SK-N-MC (cell line): ENCODE measurements at regions not wholly inside any gene's neighbourhood (a gene's known extent, or its start where the extent isn't known, plus 50 kb on each side); places are given as distances from the start of the nearest gene placed in this dataset.
"Not testable (repeated sequence)": the region's sequence is repeated elsewhere in the genome, so short reads cannot be mapped to it uniquely, and the experiment has no call there.

Experiments used
- DNase-seq: peaks from one replicate; pipeline ENCODE4 v3.0.0-alpha.2; 2011; ENCODE audit warnings: low read depth, low spot score
- H3K27ac ChIP-seq: fragments of 200-600 bp; sonication (generic); 2 replicates; pipeline ENCODE4 v1.5.1; 2016; ENCODE audit warnings: mixed run types
- H3K36me3 ChIP-seq: fragments of 200-600 bp; sonication (generic); 2 replicates; pipeline ENCODE4 v1.6.1; 2017; ENCODE audit warnings: antibody characterized with exemption, low read length, mixed read lengths; ENCODE audit not compliant: insufficient read depth
- H3K4me3 ChIP-seq: fragments of 200-600 bp; sonication (generic); 2 replicates; pipeline ENCODE4 v1.5.1; 2016
- H3K9ac ChIP-seq: fragments of 200-600 bp; sonication (generic); 2 replicates; pipeline ENCODE4 v1.8.0; 2017; ENCODE audit warnings: mixed run types, mixed read lengths; ENCODE audit not compliant: insufficient read length
- H3K9me3 ChIP-seq: fragments of 200-600 bp; sonication (generic); 2 replicates; pipeline ENCODE4 v1.6.1; 2017; ENCODE audit warnings: low read depth, mild to moderate bottlenecking, antibody characterized with exemption, low read length, moderate library complexity, mixed read lengths
- EZH2 ChIP-seq: fragments of 200-600 bp; sonication (generic); IDR thresholded peaks from one replicate; pipeline ENCODE4 v1.6.1; 2017; ENCODE audit warnings: antibody characterized with exemption
- FOXP2 ChIP-seq: optimal IDR thresholded peaks from 2 replicates; pipeline ENCODE3; 2011; ENCODE audit warnings: mild to moderate bottlenecking, moderate library complexity; ENCODE audit not compliant: insufficient read depth; ENCODE audit errors: extremely low read length, control extremely low read depth
- POLR2AphosphoS5 ChIP-seq: IDR thresholded peaks from 2 replicates; pipeline ENCODE4 v1.6.1; 2012; ENCODE audit warnings: mild to moderate bottlenecking, low read depth, low read length, borderline replicate concordance

DNA sequence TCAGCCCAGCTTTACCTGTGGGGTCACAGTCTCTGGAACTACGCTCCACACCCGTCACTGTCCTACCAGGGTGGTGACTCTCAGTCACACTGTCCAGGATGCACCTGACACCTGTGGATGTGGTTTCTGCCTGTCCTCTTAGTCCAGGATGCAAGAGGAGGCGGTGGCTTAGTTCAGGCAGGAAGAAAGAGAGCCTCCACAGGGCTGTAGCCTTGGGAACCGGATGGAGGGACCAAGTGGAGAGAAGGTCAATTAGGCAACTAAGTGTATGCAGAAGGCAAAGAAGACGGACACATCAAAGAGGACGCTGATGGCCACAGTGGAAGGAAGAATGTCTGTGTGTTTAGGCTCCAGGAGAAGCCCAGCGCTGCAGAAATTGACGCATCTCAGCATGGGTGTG is 153.9 kb upstream of the IRF2BP2 start:
- Histone ChIP-seq H3K4me3 (no peak overlapping the region), H3K9me3 (no peaks in the 10 kb centered on the region), H3K9ac (no peak overlapping the region), H3K36me3 (no peaks in the 10 kb centered on the region), H3K27ac (no peak overlapping the region)
- no peak for DNase-seq
- TF ChIP-seq POLR2AphosphoS5 = no peak
- TF ChIP-seq FOXP2 = no peak
- TF ChIP-seq EZH2 = no peak

DNA sequence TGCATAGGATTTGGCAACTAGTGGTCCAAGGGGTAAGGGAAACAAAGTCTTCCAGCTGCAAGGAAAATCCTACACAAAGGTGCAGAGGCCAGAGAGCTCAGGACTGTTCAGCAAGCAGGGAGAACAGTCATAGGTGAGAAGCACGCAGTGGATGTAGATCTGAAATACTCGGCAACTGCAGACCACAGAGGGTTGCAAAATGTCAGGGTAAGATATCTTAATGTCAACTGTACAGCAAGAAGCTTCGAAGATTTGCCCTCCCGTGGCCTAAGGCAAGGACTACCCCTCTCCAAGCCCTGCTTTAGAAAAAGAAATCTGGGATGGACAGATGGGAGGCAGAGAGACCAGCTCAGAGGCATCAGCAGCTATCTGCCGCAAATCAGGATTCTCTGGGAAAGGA is 153.4 kb upstream of the IRF2BP2 start:
- no peaks in the 10 kb centered on the region for H3K36me3 ChIP-seq
- DNase-seq = no peak
- H3K27ac ChIP-seq = no peak overlapping the region

GRCh38 chr1:234762127-234762526 is 152.1 kb upstream of the IRF2BP2 start:
- H3K4me3 ChIP-seq, H3K9ac ChIP-seq, H3K27ac ChIP-seq, H3K36me3 ChIP-seq, H3K9me3 ChIP-seq, DNase-seq: not testable (repeated sequence)

More for the DNA sequence above, 153.4 kb upstream of the IRF2BP2 start:
- H3K9me3 ChIP-seq = no peaks in the 10 kb centered on the region
- H3K9ac ChIP-seq = no peak overlapping the region
- H3K4me3 ChIP-seq = no peak overlapping the region
- TF ChIP-seq FOXP2 (no peak), POLR2AphosphoS5 (no peak), EZH2 (no peak)

DNA sequence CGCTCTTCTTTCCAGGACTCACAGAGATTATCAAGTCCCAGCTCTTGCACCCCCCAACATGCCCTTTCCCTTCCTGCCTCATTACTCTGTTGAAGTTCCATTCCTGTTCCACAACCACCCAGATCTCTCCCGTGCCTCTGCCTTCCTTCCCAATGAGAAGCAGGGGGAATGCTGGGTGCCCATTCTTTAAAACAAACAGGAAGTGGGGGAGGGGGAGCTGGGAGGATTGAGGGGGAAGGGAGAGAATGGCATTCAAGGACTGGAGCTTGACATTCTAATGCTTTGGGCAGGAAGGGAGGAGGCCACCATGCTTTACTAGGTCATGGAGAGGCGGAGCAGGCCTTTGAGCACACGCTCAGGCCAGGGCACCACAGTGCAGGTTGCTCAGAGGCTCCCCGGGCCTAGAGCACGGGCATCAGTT is 150.3 kb upstream of the IRF2BP2 start:
- no peak overlapping the region for H3K27ac ChIP-seq
- no peak overlapping the region for H3K9ac ChIP-seq
- TF ChIP-seq POLR2AphosphoS5 (no peak), FOXP2 (no peak), EZH2 (no peak)
- H3K9me3 ChIP-seq = no peaks in the 10 kb centered on the region
- no peak overlapping the region for H3K4me3 ChIP-seq
- H3K36me3 ChIP-seq = no peaks in the 10 kb centered on the region
- no peak for DNase-seq

DNA sequence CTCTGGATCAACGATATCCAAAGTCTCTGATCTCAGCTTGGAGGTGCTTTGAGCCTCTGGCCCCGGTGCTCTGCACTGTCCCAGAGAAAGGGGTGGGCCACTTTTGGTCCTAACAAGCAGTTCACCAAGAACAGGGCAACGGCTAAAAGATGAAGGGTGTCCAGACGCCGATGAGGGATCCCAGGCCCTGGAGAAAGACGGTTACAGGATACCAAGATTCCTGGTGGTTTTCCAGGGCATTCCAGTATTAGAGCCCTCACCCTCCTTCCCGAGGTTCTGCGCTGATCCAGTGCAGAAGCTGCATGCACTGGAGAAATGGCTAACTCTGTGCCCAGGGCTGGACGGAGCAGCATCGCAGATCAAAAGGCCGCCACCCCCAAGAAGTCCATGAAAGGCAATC is 149.9 kb upstream of the IRF2BP2 start:
- TF ChIP-seq POLR2AphosphoS5 (no peak), EZH2 (no peak), FOXP2 (no peak)
- no peak overlapping the region for H3K27ac ChIP-seq

DNA sequence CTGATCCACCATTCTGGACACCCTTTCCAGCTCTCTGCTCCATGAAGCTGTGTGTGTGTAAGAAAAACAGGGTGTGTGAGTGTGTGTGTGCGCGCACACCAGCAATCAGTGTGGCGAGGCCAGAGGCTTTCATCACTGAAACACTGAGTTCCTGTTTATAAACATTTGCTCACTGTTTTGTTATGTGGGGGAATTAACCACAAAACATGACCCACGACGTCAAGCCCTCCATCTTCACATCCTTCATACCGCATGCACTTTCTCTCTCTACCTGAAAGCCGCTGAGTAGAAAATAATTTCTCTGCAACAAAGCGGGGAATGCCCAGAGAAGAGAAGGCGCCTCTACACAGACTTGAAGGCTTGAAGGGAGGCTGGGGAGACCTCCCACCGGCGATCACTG is 148.9 kb upstream of the IRF2BP2 start:
- H3K36me3 ChIP-seq = no peaks in the 10 kb centered on the region
- TF ChIP-seq EZH2 = no peak
- no peak for TF ChIP-seq POLR2AphosphoS5
- TF ChIP-seq FOXP2 = no peak
- no peaks in the 10 kb centered on the region for H3K9me3 ChIP-seq
- H3K4me3 ChIP-seq = no peak overlapping the region
- DNase-seq = no peak
- H3K27ac ChIP-seq = no peak overlapping the region
- H3K9ac ChIP-seq = no peak overlapping the region

More for the DNA sequence above, 149.9 kb upstream of the IRF2BP2 start:
- no peak overlapping the region for H3K9ac ChIP-seq
- no peak overlapping the region for H3K4me3 ChIP-seq
- no peaks in the 10 kb centered on the region for H3K9me3 ChIP-seq
- H3K36me3 ChIP-seq = no peaks in the 10 kb centered on the region
- DNase-seq = no peak

DNA sequence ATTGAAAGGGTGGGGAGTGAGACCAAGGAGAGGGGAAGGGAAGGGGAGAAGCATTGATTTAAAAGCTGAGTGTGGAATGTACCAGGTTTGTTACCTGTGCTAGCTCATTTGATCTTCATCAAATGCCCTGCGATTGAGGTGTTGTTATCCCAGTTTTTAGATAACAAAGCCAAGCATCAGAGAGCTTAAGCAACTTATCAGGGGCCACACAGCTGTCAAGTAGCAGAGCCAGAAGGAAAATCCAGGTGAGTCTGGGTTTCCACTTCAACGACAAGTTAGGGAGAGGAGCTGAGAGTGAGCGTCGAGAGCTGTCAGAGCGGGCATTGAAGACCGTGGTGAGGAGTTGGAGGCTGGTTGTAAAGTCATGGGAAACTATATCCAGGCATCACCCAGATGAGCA is 146.9 kb upstream of the IRF2BP2 start:
- Histone ChIP-seq H3K36me3 (no peaks in the 10 kb centered on the region), H3K9ac (no peak overlapping the region), H3K27ac (no peak overlapping the region), H3K9me3 (no peaks in the 10 kb centered on the region), H3K4me3 (no peak overlapping the region)
- DNase-seq = no peak
- no peak for TF ChIP-seq POLR2AphosphoS5
- TF ChIP-seq EZH2 = no peak
- TF ChIP-seq FOXP2 = no peak

DNA sequence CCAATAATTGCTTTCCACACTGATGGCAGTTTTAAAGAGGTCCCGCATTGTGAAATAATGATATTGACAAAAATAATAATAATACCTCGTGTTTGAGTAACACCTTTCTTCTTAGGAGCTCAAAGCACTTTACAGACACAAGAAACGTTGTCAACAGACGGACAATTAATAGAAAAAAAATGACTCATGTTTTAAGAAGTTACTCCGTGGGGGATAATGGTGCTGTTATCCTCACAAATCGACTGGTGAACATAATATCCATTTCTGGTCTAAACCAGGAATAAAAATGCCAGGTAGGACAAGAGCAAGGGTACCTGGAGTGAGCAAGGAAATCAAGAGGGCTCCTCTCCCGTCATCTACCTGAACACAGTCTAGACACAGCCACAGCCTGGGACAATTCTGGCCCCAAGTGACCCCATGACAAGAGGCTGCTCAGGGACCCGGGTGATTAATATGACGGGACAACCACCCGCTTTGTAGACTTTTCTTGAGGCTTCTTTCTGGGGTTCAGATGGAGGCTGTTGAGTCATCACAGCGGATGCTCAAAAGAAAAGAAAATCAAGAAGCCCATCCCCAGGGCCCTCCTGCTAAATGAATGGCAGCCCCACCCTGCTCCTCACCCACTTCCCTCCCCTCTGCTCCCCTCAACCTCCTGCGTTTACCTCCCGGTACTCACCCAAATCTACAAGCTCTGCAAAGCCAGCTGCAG is 146.2 kb upstream of the IRF2BP2 start:
- no peaks in the 10 kb centered on the region for H3K36me3 ChIP-seq
- no peak for DNase-seq
- TF ChIP-seq FOXP2 (no peak), EZH2 (no peak), POLR2AphosphoS5 (no peak)
- H3K9me3 ChIP-seq = no peaks in the 10 kb centered on the region
- H3K4me3 ChIP-seq = no peak overlapping the region
- no peak overlapping the region for H3K9ac ChIP-seq
- no peak overlapping the region for H3K27ac ChIP-seq

- TF ChIP-seq POLR2AphosphoS5 = no peak
- TF ChIP-seq FOXP2 = no peak
- no peak for TF ChIP-seq EZH2
- Histone ChIP-seq H3K27ac (no peak overlapping the region), H3K9me3 (no peaks in the 10 kb centered on the region), H3K36me3 (no peaks in the 10 kb centered on the region), H3K9ac (no peak overlapping the region), H3K4me3 (no peak overlapping the region)
- no peak for DNase-seq
Observed at GRCh38 chr1:234755449-234755863, 145.5 kb upstream of the IRF2BP2 start.
